Naive thymus-derived CD8-positive, alpha-beta T cell (primary cell): ENCODE measurements at regions not wholly inside any gene's neighbourhood (a gene's known extent, or its start where the extent isn't known, plus 50 kb on each side); places are given as distances from the start of the nearest gene placed in this dataset.

Source experiments
- ATAC-seq, 2 donors: fragments of 150-1000 bp; cut with Tn5 transposase in 1 of 2; sonication (Bioruptor Pico), chemical (Tn5 transposase) in 1 of 2; 1 replicate in 1 of 2; 2 replicates in 1 of 2; pipeline ENCODE4 v1.10.0; 2021; ENCODE audit warnings: mild to moderate bottlenecking in 2 of 2, moderate library complexity in 2 of 2
- POLR2A ChIA-PET: fragments of 350-600 bp; sonication (Branson Sonifier 250); formaldehyde crosslinking; loops from one replicate; lab custom pipeline; 2021; ENCODE audit warnings: antibody characterized with exemption; lab: Charles Lee
- DNase-seq, 10 donors: peaks; one replicate each; pipeline versions ENCODE4 v3.0.0 to v3.0.0-alpha.2; 2020 to 2022
- H3K27ac Mint-ChIP-seq, 10 donors: one replicate each; pipeline ENCODE4 v1.8.0; 2020 to 2022; ENCODE audit warnings: mild to moderate bottlenecking in 10 of 10, mixed read lengths in 10 of 10, moderate library complexity in 4 of 10, inconsistent platforms in 1 of 10
- H3K27me3 Mint-ChIP-seq, 5 donors: one replicate each; pipeline ENCODE4 v1.8.0; 2021 to 2022; ENCODE audit warnings: mixed read lengths in 5 of 5
- H3K36me3 Mint-ChIP-seq, 3 donors: one replicate each; pipeline ENCODE4 v1.8.0; 2020 to 2022; ENCODE audit warnings: mixed read lengths in 3 of 3, mild to moderate bottlenecking in 2 of 3, inconsistent platforms in 1 of 3
- H3K4me1 Mint-ChIP-seq, 4 donors: one replicate each; pipeline ENCODE4 v1.8.0; 2021 to 2022; ENCODE audit warnings: mixed read lengths in 4 of 4
- H3K4me3 Mint-ChIP-seq, 10 donors: one replicate each; pipeline ENCODE4 v1.8.0; 2020 to 2022; ENCODE audit warnings: mild to moderate bottlenecking in 10 of 10, mixed read lengths in 10 of 10, moderate library complexity in 6 of 10, inconsistent platforms in 1 of 10
- H3K9me3 Mint-ChIP-seq, 9 donors: one replicate each; pipeline ENCODE4 v1.8.0; 2020 to 2022; ENCODE audit warnings: mixed read lengths in 9 of 9, mild to moderate bottlenecking in 3 of 9, inconsistent platforms in 1 of 9, moderate library complexity in 1 of 9

GRCh38 chr5:82673057-82673809, 395.1 kb upstream of the RPS23 start:
- ATAC-seq, result no peak
- DNase-seq, result no peak
- no peak overlapping the region for H3K4me3 Mint-ChIP-seq
- peaks cover 8 to 16% (median 14%) of the 10 kb centered on the region in 4 donors for H3K4me1 Mint-ChIP-seq
- no peak overlapping the region for H3K27ac Mint-ChIP-seq
- no peaks in the 10 kb centered on the region for H3K36me3 Mint-ChIP-seq
- POLR2A ChIA-PET, result no interaction called here
- peaks cover 0 to 1% (median 0%) of the 10 kb centered on the region in 5 donors for H3K27me3 Mint-ChIP-seq
- peaks cover 0 to 5% (median 0%) of the 10 kb centered on the region in 9 donors for H3K9me3 Mint-ChIP-seq

GRCh38 chr5:82670692-82671091, 392.5 kb upstream of the RPS23 start:
- Mint-ChIP-seq H3K4me1 (peaks cover 0 to 5% (median 0%) of the 10 kb centered on the region in 4 donors), H3K4me3 (no peak overlapping the region), H3K27ac (no peak overlapping the region), H3K27me3 (peaks cover 0 to 7% (median 2%) of the 10 kb centered on the region in 5 donors), H3K9me3 (peaks cover 0 to 5% (median 0%) of the 10 kb centered on the region in 9 donors), H3K36me3 (no peaks in the 10 kb centered on the region)
- no peak for ATAC-seq
- POLR2A ChIA-PET, result no interaction called here
- DNase-seq, result no peak

GRCh38 chr5:82669720-82670119, 391.6 kb upstream of the RPS23 start:
- POLR2A ChIA-PET, result interaction anchor here (0.7 kb wide), 1 partner anchor 312 kb away, joined by 3 read pairs; no protein-coding TSS in a partner anchor
- Mint-ChIP-seq H3K27ac (no peak overlapping the region), H3K4me1 (peaks cover 0 to 5% (median 0%) of the 10 kb centered on the region in 4 donors), H3K36me3 (no peaks in the 10 kb centered on the region), H3K27me3 (peaks cover 0 to 7% (median 2%) of the 10 kb centered on the region in 5 donors), H3K9me3 (peaks cover 0 to 4% (median 0%) of the 10 kb centered on the region in 9 donors), H3K4me3 (no peak overlapping the region)
- ATAC-seq, result no peak
- DNase-seq, result no peak

GRCh38 chr5:82666312-82666711, 388.2 kb upstream of the RPS23 start:
- H3K9me3 Mint-ChIP-seq, result no peaks in the 10 kb centered on the region
- H3K4me3 Mint-ChIP-seq, result no peak overlapping the region
- H3K36me3 Mint-ChIP-seq, result no peaks in the 10 kb centered on the region
- peaks cover 0 to 5% (median 0%) of the 10 kb centered on the region in 4 donors for H3K4me1 Mint-ChIP-seq
- no peak overlapping the region for H3K27ac Mint-ChIP-seq
- H3K27me3 Mint-ChIP-seq, result peaks cover 0 to 7% (median 2%) of the 10 kb centered on the region in 5 donors
- POLR2A ChIA-PET, result no interaction called here
- ATAC-seq, result no peak
- no peak for DNase-seq

GRCh38 chr5:82664732-82665131, 386.6 kb upstream of the RPS23 start:
- DNase-seq, result no peak
- no peaks in the 10 kb centered on the region for H3K36me3 Mint-ChIP-seq
- H3K27ac Mint-ChIP-seq, result no peak overlapping the region
- no peak for ATAC-seq
- peaks cover 0 to 7% (median 2%) of the 10 kb centered on the region in 5 donors for H3K27me3 Mint-ChIP-seq
- peaks cover 0 to 5% (median 0%) of the 10 kb centered on the region in 4 donors for H3K4me1 Mint-ChIP-seq
- no peaks in the 10 kb centered on the region for H3K9me3 Mint-ChIP-seq
- POLR2A ChIA-PET, result no interaction called here
- no peak overlapping the region for H3K4me3 Mint-ChIP-seq

GRCh38 chr5:82663225-82663624, 385.1 kb upstream of the RPS23 start:
- ATAC-seq (no peak), DNase-seq (no peak)
- peaks cover 0 to 5% (median 0%) of the 10 kb centered on the region in 4 donors for H3K4me1 Mint-ChIP-seq
- POLR2A ChIA-PET, result no interaction called here
- no peaks in the 10 kb centered on the region for H3K9me3 Mint-ChIP-seq
- no peak overlapping the region for H3K27ac Mint-ChIP-seq
- no peak overlapping the region for H3K4me3 Mint-ChIP-seq
- H3K27me3 Mint-ChIP-seq, result peaks cover 0 to 7% (median 2%) of the 10 kb centered on the region in 5 donors
- H3K36me3 Mint-ChIP-seq, result no peaks in the 10 kb centered on the region

- Mint-ChIP-seq H3K4me3 (no peak overlapping the region), H3K27me3 (peaks cover 0 to 7% (median 2%) of the 10 kb centered on the region in 5 donors), H3K36me3 (no peaks in the 10 kb centered on the region), H3K27ac (no peak overlapping the region), H3K4me1 (peaks cover 0 to 5% (median 0%) of the 10 kb centered on the region in 4 donors), H3K9me3 (no peaks in the 10 kb centered on the region)
- ATAC-seq (no peak), DNase-seq (no peak)
- POLR2A ChIA-PET, result no interaction called here
Observed at GRCh38 chr5:82662340-82662739, 384.2 kb upstream of the RPS23 start.

- no peak for DNase-seq
- no peak overlapping the region for H3K4me3 Mint-ChIP-seq
- POLR2A ChIA-PET, result no interaction called here
- ATAC-seq, result no peak
- H3K27me3 Mint-ChIP-seq, result peaks cover 0 to 4% (median 2%) of the 10 kb centered on the region in 5 donors
- H3K4me1 Mint-ChIP-seq, result peaks cover 0 to 5% (median 0%) of the 10 kb centered on the region in 4 donors
- no peaks in the 10 kb centered on the region for H3K36me3 Mint-ChIP-seq
- no peak overlapping the region for H3K27ac Mint-ChIP-seq
- H3K9me3 Mint-ChIP-seq, result no peaks in the 10 kb centered on the region
Observed at GRCh38 chr5:82661933-82662332, 383.8 kb upstream of the RPS23 start.

GRCh38 chr5:82661462-82661861, 383.3 kb upstream of the RPS23 start:
- H3K4me3 Mint-ChIP-seq, result no peak overlapping the region
- POLR2A ChIA-PET, result no interaction called here
- H3K9me3 Mint-ChIP-seq, result no peaks in the 10 kb centered on the region
- H3K36me3 Mint-ChIP-seq, result no peaks in the 10 kb centered on the region
- no peaks in the 10 kb centered on the region for H3K27me3 Mint-ChIP-seq
- ATAC-seq (no peak), DNase-seq (no peak)
- peaks cover 0 to 4% (median 0%) of the 10 kb centered on the region in 4 donors for H3K4me1 Mint-ChIP-seq
- H3K27ac Mint-ChIP-seq, result no peak overlapping the region

GRCh38 chr5:82659115-82659514, 381.0 kb upstream of the RPS23 start:
- Mint-ChIP-seq H3K27ac (no peak overlapping the region), H3K36me3 (no peaks in the 10 kb centered on the region), H3K4me3 (no peak overlapping the region), H3K4me1 (peaks cover 0 to 5% (median under 1%) of the 10 kb centered on the region in 4 donors), H3K9me3 (no peaks in the 10 kb centered on the region), H3K27me3 (peaks cover 0 to 2% (median under 1%) of the 10 kb centered on the region in 5 donors)
- ATAC-seq (no peak), DNase-seq (no peak)
- POLR2A ChIA-PET, result no interaction called here

GRCh38 chr5:82657033-82657699, 379.0 kb upstream of the RPS23 start:
- Mint-ChIP-seq H3K27me3 (peaks cover 0 to 15% (median 2%) of the 10 kb centered on the region in 5 donors), H3K4me3 (peak overlapping the region in 2 of 10 donors; percentile 12 to 18), H3K4me1 (peaks cover 0 to 5% (median under 1%) of the 10 kb centered on the region in 4 donors), H3K27ac (no peak overlapping the region), H3K36me3 (peaks cover 0 to 1% (median 0%) of the 10 kb centered on the region in 3 donors), H3K9me3 (no peaks in the 10 kb centered on the region)
- DNase-seq, result no peak
- POLR2A ChIA-PET, result no interaction called here
- no peak for ATAC-seq

GRCh38 chr5:82656341-82656761, 378.2 kb upstream of the RPS23 start:
- Mint-ChIP-seq H3K4me3 (no peak overlapping the region), H3K27me3 (peaks cover 0 to 15% (median 3%) of the 10 kb centered on the region in 5 donors), H3K9me3 (no peaks in the 10 kb centered on the region), H3K4me1 (peaks cover 0 to 5% (median under 1%) of the 10 kb centered on the region in 4 donors), H3K27ac (no peak overlapping the region), H3K36me3 (peaks cover 0 to 1% (median 0%) of the 10 kb centered on the region in 3 donors)
- POLR2A ChIA-PET, result no interaction called here
- DNase-seq (no peak), ATAC-seq (no peak)

GRCh38 chr5:82655078-82655477, 376.9 kb upstream of the RPS23 start:
- Mint-ChIP-seq H3K9me3 (no peaks in the 10 kb centered on the region), H3K27ac (no peak overlapping the region), H3K27me3 (peaks cover 0 to 15% (median 3%) of the 10 kb centered on the region in 5 donors), H3K36me3 (peaks cover 0 to 1% (median 0%) of the 10 kb centered on the region in 3 donors), H3K4me3 (no peak overlapping the region), H3K4me1 (peaks cover 0 to 5% (median under 1%) of the 10 kb centered on the region in 4 donors)
- ATAC-seq (no peak), DNase-seq (no peak)
- POLR2A ChIA-PET, result no interaction called here
